A172 (cell line): ENCODE measurements at regions not wholly inside any gene's neighbourhood (a gene's known extent, or its start where the extent isn't known, plus 50 kb on each side); places are given as distances from the start of the nearest gene placed in this dataset.

Source experiments
- DNase-seq: peaks from one replicate; pipeline ENCODE4 v3.0.0-alpha.2; 2015; ENCODE audit warnings: low spot score

GRCh38 chr13:97630725-97631124, 196.8 kb downstream of the RAP2A start:
- no peak for DNase-seq

GRCh38 chr13:97631158-97631557, 197.2 kb downstream of the RAP2A start:
- no peak for DNase-seq

GRCh38 chr13:97639236-97639635, 205.3 kb downstream of the RAP2A start:
- DNase-seq = no peak

- no peak for DNase-seq
These were observed 206.3 kb downstream of the RAP2A start for GRCh38 chr13:97640268-97640667.

GRCh38 chr13:97648171-97648880, 214.4 kb downstream of the RAP2A start:
- DNase-seq = peak; percentile 60

- DNase-seq = no peak
These were observed 214.9 kb downstream of the RAP2A start for GRCh38 chr13:97648881-97649224.

GRCh38 chr13:97653443-97654140, 219.6 kb downstream of the RAP2A start:
- DNase-seq = no peak

- DNase-seq = no peak
These were observed 220.3 kb downstream of the RAP2A start for GRCh38 chr13:97654236-97654635.

GRCh38 chr13:97658556-97658955, 224.6 kb downstream of the RAP2A start:
- no peak for DNase-seq

- no peak for DNase-seq
These were observed 225.6 kb downstream of the RAP2A start for GRCh38 chr13:97659602-97660001.

GRCh38 chr13:97660594-97661260, 226.8 kb downstream of the RAP2A start:
- DNase-seq = peak; percentile 49

- no peak for DNase-seq
These were observed 252.6 kb downstream of the RAP2A start for GRCh38 chr13:97686594-97686993.

GRCh38 chr13:97692628-97693027, 258.7 kb downstream of the RAP2A start:
- DNase-seq = no peak

GRCh38 chr13:97695684-97696083, 257.8 kb upstream of the IPO5 start:
- DNase-seq = no peak

- DNase-seq = no peak
These were observed 256.6 kb upstream of the IPO5 start for GRCh38 chr13:97696921-97697320.

- no peak for DNase-seq
These were observed 253.1 kb upstream of the IPO5 start for GRCh38 chr13:97700306-97700848.

GRCh38 chr13:97702614-97703013, 250.9 kb upstream of the IPO5 start:
- no peak for DNase-seq

GRCh38 chr13:97710797-97711196, 242.7 kb upstream of the IPO5 start:
- no peak for DNase-seq

- DNase-seq = no peak
These were observed 240.7 kb upstream of the IPO5 start for GRCh38 chr13:97712770-97713169.

GRCh38 chr13:97715763-97716162, 237.7 kb upstream of the IPO5 start:
- DNase-seq = no peak

GRCh38 chr13:97716746-97717145, 236.7 kb upstream of the IPO5 start:
- DNase-seq = no peak

- DNase-seq = peak; percentile 16
These were observed 233.7 kb upstream of the IPO5 start for GRCh38 chr13:97719736-97720135.

GRCh38 chr13:97720896-97721295, 232.6 kb upstream of the IPO5 start:
- DNase-seq = no peak
